GM12874 (cell line): ENCODE measurements at regions not wholly inside any gene's neighbourhood (a gene's known extent, or its start where the extent isn't known, plus 50 kb on each side); places are given as distances from the start of the nearest gene placed in this dataset.

Experiments
- CTCF ChIP-seq: IDR thresholded peaks from 2 replicates; pipeline ENCODE4 v1.5.1; 2011; ENCODE audit warnings: low read depth, mild to moderate bottlenecking, control low read depth, low read length, moderate library complexity; ENCODE audit not compliant: insufficient read depth

GRCh38 chr1:121471523-121471922 is 286.7 kb downstream of the SRGAP2C start:
- no peak for TF ChIP-seq CTCF

GRCh38 chr1:121472017-121472416 is 287.2 kb downstream of the SRGAP2C start:
- TF ChIP-seq CTCF = no peak

GRCh38 chr1:121483234-121483633 is 298.5 kb downstream of the SRGAP2C start:
- TF ChIP-seq CTCF = no peak

GRCh38 chr1:121483961-121484424 is 299.2 kb downstream of the SRGAP2C start:
- no peak for TF ChIP-seq CTCF

GRCh38 chr1:121515235-121515634 is 330.5 kb downstream of the SRGAP2C start:
- no peak for TF ChIP-seq CTCF

GRCh38 chr1:121516234-121516967 is 331.6 kb downstream of the SRGAP2C start:
- no peak for TF ChIP-seq CTCF

- TF ChIP-seq CTCF = no peak
Observed at GRCh38 chr1:121517586-121518230, 332.9 kb downstream of the SRGAP2C start.
